Transverse colon (tissue), 4 donors: ENCODE measurements at regions not wholly inside any gene's neighbourhood (a gene's known extent, or its start where the extent isn't known, plus 50 kb on each side); places are given as distances from the start of the nearest gene placed in this dataset.

Experiments used
- CTCF ChIP-seq, 5 experiments: fragments of 200-600 bp in 3 of 5; fragments of 450-650 bp in 2 of 5; sonication (generic) in 3 of 5; IDR thresholded peaks; 1 replicate in 2 of 5; 2 replicates in 3 of 5; pipeline ENCODE4 v1.5.1; 2016 to 2017; ENCODE audit warnings: antibody characterized with exemption in 5 of 5, inconsistent platforms in 3 of 5, mild to moderate bottlenecking in 2 of 5, moderate library complexity in 1 of 5
- EP300 ChIP-seq: sonication (generic); formaldehyde crosslinking; IDR thresholded peaks from one replicate; pipeline ENCODE4 v1.6.1; 2017; ENCODE audit warnings: antibody characterized with exemption, low read depth
- POLR2A ChIP-seq: fragments of 450-650 bp; IDR thresholded peaks from one replicate; pipeline ENCODE4 v1.6.1; 2016; ENCODE audit warnings: antibody characterized with exemption, mild to moderate bottlenecking, moderate library complexity
- POLR2AphosphoS5 ChIP-seq, 3 donors: sonication (generic); formaldehyde crosslinking; IDR thresholded peaks; one replicate each; pipeline ENCODE4 v1.6.1; 2016; ENCODE audit warnings: antibody characterized with exemption in 3 of 3

GRCh38 chr14:65222440-65222858 is 120.1 kb upstream of the MAX start:
- TF ChIP-seq EP300, result no peak
- TF ChIP-seq CTCF (IDR thresholded peaks at IDR 0.05), result peak; percentile 72 to 82 (median 78)
- no peak for TF ChIP-seq POLR2AphosphoS5 (IDR thresholded peaks at IDR 0.05)
- TF ChIP-seq POLR2A, result no peak
